ENCODE measurements at regions not wholly inside any gene's neighbourhood (a gene's known extent, or its start where the extent isn't known, plus 50 kb on each side); places are given as distances from the start of the nearest gene placed in this dataset.

- Histone ChIP-seq H3K9me3 (replicated peaks; ENCODE audit: control insufficient read depth, insufficient read depth, low read depth, low read length) (no peaks in the 10 kb centered on the region), H2AFZ (ENCODE audit: low read depth, low read length) (no peak overlapping the region), H3K9ac (ENCODE audit: insufficient read depth in 1 of 2, low read depth in 2 of 2, low read length in 2 of 2) (no peak overlapping the region), H3K36me3 (ENCODE audit: control insufficient read depth, insufficient read depth, low read length) (no peaks in the 10 kb centered on the region), H3K4me3 (no peak overlapping the region), H3K27me3 (ENCODE audit: control insufficient read depth in 2 of 2, insufficient read depth in 2 of 2, low read length in 2 of 2) (no peaks in the 10 kb centered on the region), H3K4me2 (ENCODE audit: insufficient read depth, low read length) (no peak overlapping the region), H3K9me1 (ENCODE audit: control insufficient read depth, insufficient read depth, low read length) (no peaks in the 10 kb centered on the region), H3K79me2 (ENCODE audit: control insufficient read depth, insufficient read depth, low read length) (no peaks in the 10 kb centered on the region), H3K27ac (ENCODE audit: extremely low read depth, low read depth, low read length) (no peak overlapping the region), H4K20me1 (replicated peaks; ENCODE audit: control insufficient read depth, insufficient read depth, low read length) (no peaks in the 10 kb centered on the region), H3K4me1 (replicated peaks in 1 of 2; ENCODE audit: control insufficient read depth in 2 of 2, insufficient read depth in 2 of 2, low read length in 2 of 2) (no peaks in the 10 kb centered on the region)
- no TSS peak for BruUV-seq (replicated peaks)
- intact Hi-C loops (cut with micrococcal nuclease) = no loop called here
- WGBS (ENCODE audit: insufficient coverage, low coverage, missing lambda C conversion rate) = 0% methylated on average over 1 of the region's 1 CpG
- POLR2A ChIA-PET = interaction anchor here (0.5 kb wide), 1 partner anchor 124 kb away, joined by 3 read pairs; no protein-coding TSS in a partner anchor
- no peak for DNase-seq (ENCODE audit: extremely low read depth in 1 of 4, low spot score in 3 of 4)
- FAIRE-seq = no peak
- ATAC-seq = no peak
- in situ Hi-C loops (cut with MboI) = no loop called here
- CTCF ChIA-PET (ENCODE audit: low intra/inter-chr PET ratio) = no interaction called here
- no peak for TF ChIP-seq PKNOX1 (IDR thresholded peaks at IDR 0.05)
- no peak for TF ChIP-seq NFIX (CRISPR knock-in tag; IDR thresholded peaks at IDR 0.05; ENCODE audit: low read depth)
- no peak for TF ChIP-seq PPARD (CRISPR knock-in tag; IDR thresholded peaks at IDR 0.05)
- no peak for TF ChIP-seq DDX20 (tag; IDR thresholded peaks at IDR 0.05; ENCODE audit: low read depth)
- no peak for TF ChIP-seq ZSCAN29 (IDR thresholded peaks at IDR 0.05)
- TF ChIP-seq ZNF696 (CRISPR knock-in tag; conservative IDR thresholded peaks at IDR 0.05) = no peak
- TF ChIP-seq BCOR (IDR thresholded peaks at IDR 0.05) = no peak
- TF ChIP-seq POLR2G (IDR thresholded peaks at IDR 0.05; ENCODE audit: low read depth, low read length) = no peak
- TF ChIP-seq MTA1 (IDR thresholded peaks at IDR 0.05; ENCODE audit: borderline replicate concordance) = no peak
- TF ChIP-seq REST (IDR thresholded peaks at IDR 0.05; ENCODE audit: borderline replicate concordance) = no peak
- TF ChIP-seq REST (CRISPR knock-in tag; IDR thresholded peaks at IDR 0.05; ENCODE audit: low read depth) = no peak
- TF ChIP-seq TCF7 (IDR thresholded peaks at IDR 0.05; ENCODE audit: borderline replicate concordance) = no peak
- TF ChIP-seq MYBL2 (IDR thresholded peaks at IDR 0.05; ENCODE audit: low read depth) = no peak
- TF ChIP-seq MYBL2 (CRISPR knock-in tag; IDR thresholded peaks at IDR 0.05; ENCODE audit: borderline replicate concordance) = no peak
- TF ChIP-seq ZBTB26 (CRISPR knock-in tag; IDR thresholded peaks at IDR 0.05) = no peak
Observed at GRCh38 chr1:232162001-232162400, 467.9 kb downstream of the SIPA1L2 start.

Data from K562 (cell line).